ENCODE measurements at regions not wholly inside any gene's neighbourhood (a gene's known extent, or its start where the extent isn't known, plus 50 kb on each side); places are given as distances from the start of the nearest gene placed in this dataset.
"Not testable (repeated sequence)": the region's sequence is repeated elsewhere in the genome, so short reads cannot be mapped to it uniquely, and the experiment has no call there.

GRCh38 chr10:125521721-125522680, 161.0 kb downstream of the TEX36 start:
- ATAC-seq (replicated peaks in 1 of 2) (peak; percentile 30 to 36), DNase-seq (peak; percentile 16 to 21)
- no peaks in the 10 kb centered on the region for H3K36me3 Mint-ChIP-seq (ENCODE audit: insufficient read depth in 2 of 2)
- H3K9me3 Mint-ChIP-seq = peaks cover 2 to 4% of the 10 kb centered on the region in 2 donors
- no peak overlapping the region for H3K27ac Mint-ChIP-seq
- H3K27me3 Mint-ChIP-seq (ENCODE audit: low read depth) = no peaks in the 10 kb centered on the region
- no peak overlapping the region for H3K4me3 Mint-ChIP-seq
- no peaks in the 10 kb centered on the region for H3K4me1 Mint-ChIP-seq (ENCODE audit: low read depth)

DNA sequence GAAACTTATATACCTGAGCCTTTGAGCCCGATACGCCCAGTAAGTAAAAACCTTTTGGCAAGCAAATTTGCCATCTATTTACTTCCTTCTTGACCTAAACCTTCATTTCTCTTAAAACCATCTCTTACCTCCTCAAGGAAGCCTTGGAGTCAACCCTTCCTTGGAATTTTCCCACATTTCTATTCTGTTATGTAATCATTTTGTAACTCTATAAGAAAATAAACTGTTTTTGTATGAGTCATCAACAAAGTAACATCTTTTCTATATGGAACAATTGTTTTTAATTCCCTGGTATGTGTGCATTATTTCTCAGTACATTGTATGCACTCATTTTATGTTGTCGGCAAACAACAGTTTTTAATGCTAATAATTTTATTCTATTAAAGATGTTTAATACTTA, 162.0 kb downstream of the TEX36 start:
- no peaks in the 10 kb centered on the region for H3K36me3 Mint-ChIP-seq (ENCODE audit: insufficient read depth in 2 of 2)
- ATAC-seq (replicated peaks in 1 of 2) = no peak
- H3K27me3 Mint-ChIP-seq (ENCODE audit: low read depth) = no peaks in the 10 kb centered on the region

DNA sequence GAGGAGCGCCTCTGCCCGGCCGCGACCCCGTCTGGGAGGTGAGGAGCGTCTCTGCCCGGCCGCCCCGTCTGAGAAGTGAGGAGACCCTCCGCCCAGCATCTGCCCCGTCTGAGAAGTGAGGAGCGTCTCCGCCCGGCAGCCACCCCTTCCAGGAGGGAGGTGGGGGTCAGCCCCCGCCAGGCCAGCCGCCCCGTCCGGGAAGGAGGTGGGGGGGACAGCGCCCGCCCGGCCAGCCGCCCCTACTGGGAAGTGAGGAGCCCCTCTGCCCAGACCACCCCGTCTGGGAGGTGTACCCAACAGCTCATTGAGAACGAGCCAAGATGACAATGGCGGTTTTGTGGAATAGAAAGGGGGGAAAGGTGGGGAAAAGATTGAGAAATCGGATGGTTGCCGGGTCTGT, 164.6 kb downstream of the TEX36 start:
- H3K9me3 Mint-ChIP-seq; H3K27ac Mint-ChIP-seq; H3K36me3 Mint-ChIP-seq (ENCODE audit: insufficient read depth in 2 of 2); DNase-seq; H3K27me3 Mint-ChIP-seq (ENCODE audit: low read depth); H3K4me3 Mint-ChIP-seq; ATAC-seq (replicated peaks in 1 of 2); H3K4me1 Mint-ChIP-seq (ENCODE audit: low read depth): not testable (repeated sequence)

More for the DNA sequence above, 162.0 kb downstream of the TEX36 start:
- no peaks in the 10 kb centered on the region for H3K4me1 Mint-ChIP-seq (ENCODE audit: low read depth)
- H3K4me3 Mint-ChIP-seq = no peak overlapping the region
- H3K27ac Mint-ChIP-seq = no peak overlapping the region
- peaks cover 2 to 4% of the 10 kb centered on the region in 2 donors for H3K9me3 Mint-ChIP-seq
- no peak for DNase-seq

DNA sequence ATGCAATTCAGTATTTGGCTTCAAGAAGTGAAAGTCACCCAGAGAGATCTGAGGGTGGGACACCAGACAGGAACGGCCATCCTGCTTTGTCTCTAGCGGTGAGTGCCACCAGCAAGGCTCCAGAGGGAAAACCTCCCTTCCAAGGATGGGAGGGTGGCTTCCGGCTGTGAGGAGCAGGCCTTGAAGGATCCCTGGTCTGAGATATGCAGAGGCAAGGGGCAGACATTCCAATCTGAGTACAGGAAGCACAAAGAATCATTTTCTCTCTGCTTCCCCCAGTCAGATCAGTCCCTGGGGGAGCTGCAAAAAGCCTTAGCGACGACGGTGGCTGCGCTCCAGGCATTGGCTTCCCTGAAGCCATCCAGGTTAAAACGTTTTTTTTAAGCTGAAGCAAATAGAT, 167.4 kb downstream of the TEX36 start:
- H3K27me3 Mint-ChIP-seq (ENCODE audit: low read depth) = peaks cover 6% of the 10 kb centered on the region
- no peaks in the 10 kb centered on the region for H3K9me3 Mint-ChIP-seq
- no peak for DNase-seq
- no peak overlapping the region for H3K4me3 Mint-ChIP-seq
- H3K36me3 Mint-ChIP-seq (ENCODE audit: insufficient read depth in 2 of 2) = no peaks in the 10 kb centered on the region
- no peak overlapping the region for H3K27ac Mint-ChIP-seq
- ATAC-seq (replicated peaks in 1 of 2) = no peak
- H3K4me1 Mint-ChIP-seq (ENCODE audit: low read depth) = no peaks in the 10 kb centered on the region

DNA sequence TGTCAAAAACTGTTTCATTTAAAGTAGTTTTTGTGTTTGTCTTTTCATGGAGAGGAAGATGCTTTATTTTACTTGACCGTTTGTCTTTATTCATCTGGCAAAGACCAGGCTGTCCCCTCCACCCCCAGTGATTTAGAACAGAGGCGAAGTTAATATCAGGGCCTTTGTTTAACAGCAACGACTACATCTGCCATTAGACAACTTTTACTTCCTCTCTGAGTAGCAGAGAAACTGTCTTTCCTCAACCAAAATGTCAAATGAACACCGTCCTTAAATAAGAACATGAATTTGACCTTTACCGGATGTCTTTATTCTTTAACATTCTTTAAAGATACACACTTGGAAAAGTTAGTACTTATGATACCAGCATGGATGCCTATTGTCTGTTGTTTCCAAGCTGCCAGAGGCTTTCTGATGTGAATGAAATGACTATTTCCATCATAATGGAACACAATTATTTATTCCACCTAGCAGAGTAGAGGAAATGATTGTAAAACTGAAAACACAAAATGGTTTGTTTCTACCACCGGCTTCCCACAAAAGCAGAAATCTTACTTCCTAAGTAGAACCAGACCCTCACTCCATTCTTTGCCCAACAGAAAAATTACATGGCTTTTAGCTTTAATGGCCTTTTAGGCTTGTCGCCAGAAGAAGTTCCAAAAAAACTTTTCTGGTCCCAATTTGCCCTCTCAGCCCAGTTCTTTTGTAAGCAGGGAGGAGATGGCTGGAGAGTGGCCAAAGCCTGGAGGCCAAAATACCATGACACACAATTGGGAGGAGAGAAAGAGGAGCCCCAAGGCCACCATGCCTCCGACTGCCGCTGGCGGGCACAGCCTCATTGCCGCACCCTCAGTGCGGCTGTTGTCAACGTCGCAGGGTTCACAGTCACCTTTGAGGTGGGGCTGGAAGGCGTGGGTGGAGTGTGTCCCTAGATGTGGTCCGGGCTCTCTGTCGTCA, 168.5 kb downstream of the TEX36 start:
- Mint-ChIP-seq H3K36me3 (ENCODE audit: insufficient read depth in 2 of 2) (no peaks in the 10 kb centered on the region), H3K4me1 (ENCODE audit: low read depth) (no peaks in the 10 kb centered on the region), H3K4me3 (no peak overlapping the region), H3K9me3 (no peaks in the 10 kb centered on the region), H3K27ac (no peak overlapping the region), H3K27me3 (ENCODE audit: low read depth) (peaks cover 6% of the 10 kb centered on the region)
- ATAC-seq (replicated peaks in 1 of 2) (peak in 1 of 2 donors; percentile 55), DNase-seq (peak in 1 of 2 donors; percentile 2)

DNA sequence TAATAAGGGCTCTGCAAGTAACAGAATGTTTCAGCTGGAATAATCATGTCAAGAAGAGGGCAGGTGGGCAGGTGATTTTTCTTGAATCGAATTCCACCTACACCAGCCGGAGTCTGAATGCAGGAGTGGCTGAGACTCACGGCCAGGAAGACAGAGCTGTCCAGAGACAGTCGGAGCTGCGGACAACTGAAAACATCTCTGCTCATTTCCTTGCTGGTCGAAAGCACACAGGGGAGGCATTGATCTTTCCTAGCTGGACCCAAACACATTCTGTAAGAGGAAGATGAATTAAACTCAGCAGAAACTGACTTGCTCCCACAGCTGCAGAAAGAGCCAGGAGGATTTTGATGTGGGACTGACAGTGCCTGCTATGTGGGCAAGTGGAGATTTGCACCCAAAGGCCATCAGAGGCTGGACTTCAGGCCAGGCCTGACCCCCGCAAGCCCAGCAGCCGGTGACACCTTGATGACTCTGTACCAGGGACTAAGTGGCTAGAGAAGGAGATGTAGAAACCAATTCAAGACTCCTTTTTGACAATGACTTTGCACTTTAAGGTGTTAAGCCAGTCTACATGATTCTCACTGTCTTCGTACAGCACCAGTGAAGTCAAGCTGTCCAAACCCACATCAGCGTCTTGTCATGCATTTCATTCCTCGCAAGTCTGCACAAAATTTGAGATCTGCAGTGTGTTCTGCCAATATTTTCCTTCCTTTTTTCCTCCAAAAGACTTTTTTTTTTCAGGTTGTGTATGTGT, 169.4 kb downstream of the TEX36 start:
- no peak overlapping the region for H3K4me3 Mint-ChIP-seq
- H3K27me3 Mint-ChIP-seq (ENCODE audit: low read depth) = peaks cover 6% of the 10 kb centered on the region
- no peak for ATAC-seq (replicated peaks in 1 of 2)

GRCh38 chr10:125510998-125511397, 172.0 kb downstream of the TEX36 start:
- peaks cover 6% of the 10 kb centered on the region for H3K27me3 Mint-ChIP-seq (ENCODE audit: low read depth)
- no peak for DNase-seq
- H3K4me1 Mint-ChIP-seq (ENCODE audit: low read depth) = no peaks in the 10 kb centered on the region
- H3K9me3 Mint-ChIP-seq = no peaks in the 10 kb centered on the region
- ATAC-seq (replicated peaks in 1 of 2) = no peak
- no peak overlapping the region for H3K4me3 Mint-ChIP-seq
- H3K27ac Mint-ChIP-seq = no peak overlapping the region
- no peaks in the 10 kb centered on the region for H3K36me3 Mint-ChIP-seq (ENCODE audit: insufficient read depth in 2 of 2)

More for the DNA sequence above, 169.4 kb downstream of the TEX36 start:
- Mint-ChIP-seq H3K27ac (no peak overlapping the region), H3K9me3 (no peaks in the 10 kb centered on the region), H3K36me3 (ENCODE audit: insufficient read depth in 2 of 2) (no peaks in the 10 kb centered on the region), H3K4me1 (ENCODE audit: low read depth) (no peaks in the 10 kb centered on the region)
- DNase-seq = no peak

DNA sequence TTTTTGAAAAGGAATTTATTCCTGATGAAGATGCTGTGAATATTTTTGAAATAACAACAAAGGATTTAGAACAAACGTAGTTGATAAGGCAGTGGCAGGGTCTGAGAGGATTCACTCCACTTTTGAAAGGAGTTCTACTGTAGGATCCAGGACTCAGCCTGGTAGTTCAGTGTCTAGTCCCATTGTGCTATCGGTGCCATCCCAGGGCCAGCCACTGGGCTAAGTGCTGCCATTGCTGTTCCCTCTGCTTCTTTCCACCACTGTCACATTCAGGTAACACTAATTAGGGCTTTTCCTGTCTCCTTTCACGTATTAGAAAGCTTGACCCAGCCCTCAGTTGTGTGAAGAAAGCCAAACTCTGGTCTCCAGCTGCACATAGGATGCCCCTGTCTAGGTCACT, 177.3 kb downstream of the TEX36 start:
- DNase-seq (no peak), ATAC-seq (replicated peaks in 1 of 2) (no peak)
- H3K27ac Mint-ChIP-seq = no peak overlapping the region
- no peaks in the 10 kb centered on the region for H3K9me3 Mint-ChIP-seq
- H3K27me3 Mint-ChIP-seq (ENCODE audit: low read depth) = peaks cover 7% of the 10 kb centered on the region
- H3K36me3 Mint-ChIP-seq (ENCODE audit: insufficient read depth in 2 of 2) = no peaks in the 10 kb centered on the region
- no peak overlapping the region for H3K4me3 Mint-ChIP-seq
- H3K4me1 Mint-ChIP-seq (ENCODE audit: low read depth) = no peaks in the 10 kb centered on the region

DNA sequence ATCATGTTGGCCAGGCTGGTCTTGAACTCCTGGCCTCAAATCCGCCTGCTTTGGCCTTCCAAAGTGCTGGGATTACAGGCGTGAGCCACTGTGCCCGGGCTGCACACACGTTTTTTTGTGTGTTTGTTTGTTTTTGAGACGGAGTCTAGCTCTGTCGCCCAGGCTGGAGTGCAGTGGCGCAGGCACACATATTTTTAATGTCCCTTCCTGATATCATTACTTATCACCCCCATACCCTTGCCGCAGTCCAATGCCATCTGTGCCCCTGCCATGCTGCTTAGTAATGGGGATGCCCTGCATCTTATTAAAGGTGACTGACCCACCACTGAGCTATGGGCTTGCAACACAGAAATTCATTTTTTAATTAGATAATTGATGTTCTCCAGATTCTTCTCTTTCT, 180.7 kb downstream of the TEX36 start:
- Mint-ChIP-seq H3K27me3 (ENCODE audit: low read depth) (peaks cover 15% of the 10 kb centered on the region), H3K4me3 (no peak overlapping the region), H3K4me1 (ENCODE audit: low read depth) (no peaks in the 10 kb centered on the region), H3K27ac (no peak overlapping the region), H3K36me3 (ENCODE audit: insufficient read depth in 2 of 2) (no peaks in the 10 kb centered on the region), H3K9me3 (no peaks in the 10 kb centered on the region)
- DNase-seq (no peak), ATAC-seq (replicated peaks in 1 of 2) (no peak)

DNA sequence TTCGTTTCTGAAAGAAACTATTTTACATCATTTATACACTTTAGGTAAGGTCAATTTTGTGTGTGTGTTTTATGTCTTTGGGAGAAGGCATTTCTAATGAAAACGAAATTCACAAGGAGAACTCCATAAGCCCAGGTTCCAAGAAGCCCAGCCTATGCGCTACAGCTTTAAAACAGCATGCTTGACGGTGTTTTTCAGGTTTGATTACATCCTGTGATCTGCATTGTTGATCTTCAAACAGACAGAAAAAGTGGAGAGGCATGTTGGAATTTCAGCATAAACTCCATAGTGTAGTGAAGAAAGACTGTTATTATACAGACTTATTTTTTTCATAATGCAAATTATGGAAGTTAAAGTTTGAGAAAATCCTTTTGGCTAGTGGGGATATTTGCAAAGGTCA, 187.6 kb downstream of the TEX36 start:
- Mint-ChIP-seq H3K4me1 (ENCODE audit: low read depth) (no peaks in the 10 kb centered on the region), H3K9me3 (no peaks in the 10 kb centered on the region), H3K27ac (no peak overlapping the region), H3K27me3 (ENCODE audit: low read depth) (peaks cover 18% of the 10 kb centered on the region), H3K4me3 (no peak overlapping the region), H3K36me3 (ENCODE audit: insufficient read depth in 2 of 2) (no peaks in the 10 kb centered on the region)
- ATAC-seq (replicated peaks in 1 of 2) (no peak), DNase-seq (no peak)

DNA sequence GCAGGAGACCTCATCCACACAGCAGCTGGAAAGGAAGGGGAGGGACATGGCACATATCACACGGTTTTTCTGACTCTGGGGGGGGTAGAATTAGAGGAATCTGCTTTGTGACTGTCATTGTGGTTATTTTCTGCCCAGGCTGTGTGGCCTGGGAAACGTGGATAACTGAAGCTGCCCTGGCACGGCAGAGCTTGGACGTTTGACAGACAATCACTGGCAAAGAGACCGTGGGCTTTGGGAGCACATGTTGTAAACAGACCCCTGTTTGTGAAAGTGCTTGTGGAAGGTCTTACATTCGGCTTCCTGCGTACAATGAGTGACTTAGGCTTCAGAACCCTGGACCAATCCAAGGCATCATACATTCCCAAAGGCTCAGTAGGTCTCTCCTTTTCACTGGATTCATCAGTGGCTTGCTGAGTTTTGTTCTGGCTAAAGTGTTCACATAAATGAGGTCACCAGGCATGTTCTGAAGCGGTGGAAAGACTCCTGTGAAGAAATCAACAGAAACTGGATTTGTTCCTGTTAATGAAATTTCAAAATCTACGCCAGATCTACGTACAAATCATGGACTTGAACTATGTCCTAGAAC, 188.2 kb downstream of the TEX36 start:
- DNase-seq (no peak), ATAC-seq (replicated peaks in 1 of 2) (no peak)
- H3K36me3 Mint-ChIP-seq (ENCODE audit: insufficient read depth in 2 of 2) = no peaks in the 10 kb centered on the region
- no peaks in the 10 kb centered on the region for H3K4me1 Mint-ChIP-seq (ENCODE audit: low read depth)
- no peaks in the 10 kb centered on the region for H3K9me3 Mint-ChIP-seq
- H3K27ac Mint-ChIP-seq = no peak overlapping the region
- H3K27me3 Mint-ChIP-seq (ENCODE audit: low read depth) = peaks cover 18% of the 10 kb centered on the region
- no peak overlapping the region for H3K4me3 Mint-ChIP-seq

GRCh38 chr10:125491381-125491780, 191.6 kb downstream of the TEX36 start:
- ATAC-seq (replicated peaks in 1 of 2) (no peak), DNase-seq (no peak)
- no peak overlapping the region for H3K27ac Mint-ChIP-seq
- peaks cover 9% of the 10 kb centered on the region for H3K27me3 Mint-ChIP-seq (ENCODE audit: low read depth)
- no peaks in the 10 kb centered on the region for H3K36me3 Mint-ChIP-seq (ENCODE audit: insufficient read depth in 2 of 2)
- H3K9me3 Mint-ChIP-seq = no peaks in the 10 kb centered on the region
- H3K4me1 Mint-ChIP-seq (ENCODE audit: low read depth) = no peaks in the 10 kb centered on the region
- H3K4me3 Mint-ChIP-seq = no peak overlapping the region
